HepG2 (cell line): ENCODE measurements at regions not wholly inside any gene's neighbourhood (a gene's known extent, or its start where the extent isn't known, plus 50 kb on each side); places are given as distances from the start of the nearest gene placed in this dataset.

Experiments
- ATAC-seq: fragments of 200-7000 bp; cut with Tn5 transposase; 3 replicates; pipeline ENCODE4 v1.9.1; 2020; ENCODE audit warnings: mild to moderate bottlenecking, moderate library complexity
- BruUV-seq: library from RNA; stranded (reverse); fragments of 400-500 nt; replicated peaks from 2 replicates; lab custom pipeline; 2021; lab: Mats Ljungman, UMichigan
- CTCF ChIA-PET: fragments of 300-600 bp; formaldehyde crosslinking; extraction: SDS; loops from one replicate; lab custom pipeline; 2021; ENCODE audit warnings: low total read pairs, inconsistent platforms, low intra/inter-chr PET ratio; lab: Yijun Ruan, JAX
- POLR2A ChIA-PET: fragments of 350-600 bp; sonication (Branson Sonifier 250); formaldehyde crosslinking; loops from one replicate; lab custom pipeline; 2020; ENCODE audit warnings: antibody characterized with exemption, inconsistent platforms; lab: Yijun Ruan, JAX
- DNase-seq: peaks from one replicate; pipeline ENCODE4 v3.0.0-alpha.2; 2015; ENCODE audit warnings: low spot score
- FAIRE-seq: peaks from 3 replicates; lab custom pipeline; 2011; peaks lifted over from hg19 to GRCh38; lab: Jason Lieb, UNC
- H2AFZ ChIP-seq: one replicate; pipeline ENCODE4 v1.6.1; 2011; ENCODE audit warnings: low read length, inconsistent platforms
- H3K27ac ChIP-seq: fragments of 300-600 bp; 3 replicates; pipeline ENCODE4 v1.8.0; 2011; ENCODE audit warnings: mixed run types, mild to moderate bottlenecking, mixed read lengths, low read length, inconsistent platforms; ENCODE audit not compliant: insufficient read depth; ENCODE audit errors: extremely low read length
- H3K27me3 ChIP-seq, 2 experiments: fragments of 200-600 bp in 1 of 2; 2 replicates in 1 of 2; 3 replicates in 1 of 2; pipeline versions ENCODE4 v1.6.0 to v1.8.0; 2011; ENCODE audit warnings: low read length in 2 of 2, mild to moderate bottlenecking in 2 of 2, moderate library complexity in 2 of 2, inconsistent platforms in 1 of 2; ENCODE audit not compliant: insufficient read depth in 2 of 2, control insufficient read depth in 1 of 2
- H3K36me3 ChIP-seq, 2 experiments: fragments of 200-600 bp in 1 of 2; replicated peaks in 1 of 2; 2 replicates in 1 of 2; 3 replicates in 1 of 2; pipeline versions ENCODE4 v1.5.1 to v1.8.0; 2011; ENCODE audit warnings: low read length in 2 of 2, inconsistent platforms in 1 of 2; ENCODE audit not compliant: insufficient read depth in 2 of 2, control insufficient read depth in 1 of 2
- H3K4me1 ChIP-seq: 2 replicates; pipeline ENCODE4 v1.5.1; 2012; ENCODE audit warnings: low read length, inconsistent platforms; ENCODE audit not compliant: insufficient read depth
- H3K4me2 ChIP-seq: 2 replicates; pipeline ENCODE4 v1.6.0; 2011; ENCODE audit warnings: low read depth, low read length, inconsistent platforms
- H3K4me3 ChIP-seq, 3 experiments: fragments of 200-600 bp in 1 of 3; sonication (generic), shearing (Covaris generic) in 1 of 3; replicated peaks in 1 of 3; 2 replicates each; pipeline ENCODE4 v1.5.1; 2011 to 2016; ENCODE audit warnings: low read length in 3 of 3, inconsistent platforms in 2 of 3, low read depth in 2 of 3, mild to moderate bottlenecking in 2 of 3, control low read depth in 1 of 3, mixed read lengths in 1 of 3; ENCODE audit not compliant: insufficient read depth in 1 of 3
- H3K79me2 ChIP-seq: one replicate; pipeline ENCODE4 v1.6.1; 2011; ENCODE audit warnings: low read length, inconsistent platforms; ENCODE audit not compliant: insufficient read depth
- H3K9ac ChIP-seq: 2 replicates; pipeline ENCODE4 v1.6.0; 2011; ENCODE audit warnings: mild to moderate bottlenecking, low read depth, low read length, inconsistent platforms; ENCODE audit not compliant: insufficient read depth
- H3K9me3 ChIP-seq: 2 replicates; pipeline ENCODE4 v1.5.1; 2012; ENCODE audit warnings: mild to moderate bottlenecking, low read length
- H4K20me1 ChIP-seq: 2 replicates; pipeline ENCODE4 v1.6.0; 2011; ENCODE audit warnings: inconsistent platforms, mild to moderate bottlenecking, low read length, moderate library complexity; ENCODE audit not compliant: insufficient read depth
- FOXK2 ChIP-seq: fragments of 450-650 bp; IDR thresholded peaks from 2 replicates; pipeline ENCODE4 v1.6.1; 2016
- MYC ChIP-seq: sonication (generic); formaldehyde crosslinking; IDR thresholded peaks from 2 replicates; pipeline ENCODE4 v1.9.0; 2021; ENCODE audit warnings: missing genetic modification reagents, borderline replicate concordance
- PPARG ChIP-seq: conservative IDR thresholded peaks from 2 replicates; pipeline ENCODE4 v1.6.1; 2016; ENCODE audit warnings: missing biosample characterization, missing genetic modification reagents
- YEATS4 ChIP-seq: sonication (generic); formaldehyde crosslinking; IDR thresholded peaks from 2 replicates; pipeline ENCODE4 v1.4.0; 2020; ENCODE audit warnings: missing genetic modification reagents, borderline replicate concordance
- ZNF776 ChIP-seq: sonication (generic); formaldehyde crosslinking; IDR thresholded peaks from 2 replicates; pipeline ENCODE4 v1.4.0; 2020; ENCODE audit warnings: mild to moderate bottlenecking, missing genetic modification reagents
- ZNF83 ChIP-seq: sonication (generic); formaldehyde crosslinking; IDR thresholded peaks from 2 replicates; pipeline ENCODE4 v1.4.0; 2020; ENCODE audit warnings: missing genetic modification reagents, mild to moderate bottlenecking, borderline replicate concordance
- WGBS: methylation state at CpG from one replicate; pipeline ENCODE4 v1.1.6; 2017; ENCODE audit warnings: low lambda C conversion rate; 5-methylcytosine and 5-hydroxymethylcytosine counted together
- in situ Hi-C: cut with HindIII; loops from 2 replicates; pipeline ENCODE4 v1.10.0; 2017; ENCODE audit warnings: low pct_unique_long_range_greater_than_20kb; ENCODE audit not compliant: extremely low pct_ligation_motif_present
- intact Hi-C: fragments of 100-400 bp; cut with micrococcal nuclease; formaldehyde crosslinking; loops from one replicate; pipeline ENCODE4 v1.10.0; 2022; ENCODE audit not compliant: unreplicated experiment
- TF ChIP-seq, protein P1 (sequence below): sonication (generic); formaldehyde crosslinking; IDR thresholded peaks from 2 replicates; pipeline ENCODE4 v1.4.0; 2020; ENCODE audit warnings: mild to moderate bottlenecking, missing genetic modification reagents, borderline replicate concordance
- TF ChIP-seq, protein P2 (sequence below): sonication (generic); formaldehyde crosslinking; IDR thresholded peaks from 2 replicates; pipeline ENCODE4 v1.4.0; 2020; ENCODE audit warnings: missing genetic modification reagents, borderline replicate concordance

DNA sequence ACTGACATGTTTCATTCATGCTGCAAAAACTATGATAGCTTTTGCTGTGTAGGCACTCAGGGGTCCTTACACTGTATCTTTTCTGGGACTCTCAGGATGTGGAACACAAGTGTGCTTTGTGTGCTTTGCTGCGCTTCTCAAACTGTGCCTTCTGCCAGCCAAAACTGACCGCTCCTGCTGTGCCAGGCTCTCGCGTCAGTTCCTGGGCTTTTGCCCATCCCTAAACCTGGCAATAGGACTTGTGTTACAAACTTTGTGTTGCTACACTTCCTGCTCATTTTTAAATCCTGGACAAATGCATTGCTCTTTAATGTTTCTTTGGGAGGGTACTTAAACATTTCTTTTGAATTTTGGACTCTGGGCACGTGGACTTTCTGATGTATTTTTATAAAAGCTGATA is 60.3 kb downstream of the DIPK2A start:
- intact Hi-C loops: loop anchor here (2.0 kb wide), 1 partner anchor 59 kb away; no protein-coding TSS in a partner anchor
- 29% methylated on average over 5 of the region's 5 CpGs for WGBS
- H4K20me1 ChIP-seq: no peaks in the 10 kb centered on the region
- DNase-seq (no peak), FAIRE-seq (no peak), ATAC-seq (no peak)
- no peaks in the 10 kb centered on the region for H3K36me3 ChIP-seq
- in situ Hi-C loops: no loop called here
- H3K4me3 ChIP-seq: no peak overlapping the region
- no TSS peak for BruUV-seq
- ChIA-PET CTCF (no interaction called here), POLR2A (no interaction called here)
- TF ChIP-seq, protein P1, sequence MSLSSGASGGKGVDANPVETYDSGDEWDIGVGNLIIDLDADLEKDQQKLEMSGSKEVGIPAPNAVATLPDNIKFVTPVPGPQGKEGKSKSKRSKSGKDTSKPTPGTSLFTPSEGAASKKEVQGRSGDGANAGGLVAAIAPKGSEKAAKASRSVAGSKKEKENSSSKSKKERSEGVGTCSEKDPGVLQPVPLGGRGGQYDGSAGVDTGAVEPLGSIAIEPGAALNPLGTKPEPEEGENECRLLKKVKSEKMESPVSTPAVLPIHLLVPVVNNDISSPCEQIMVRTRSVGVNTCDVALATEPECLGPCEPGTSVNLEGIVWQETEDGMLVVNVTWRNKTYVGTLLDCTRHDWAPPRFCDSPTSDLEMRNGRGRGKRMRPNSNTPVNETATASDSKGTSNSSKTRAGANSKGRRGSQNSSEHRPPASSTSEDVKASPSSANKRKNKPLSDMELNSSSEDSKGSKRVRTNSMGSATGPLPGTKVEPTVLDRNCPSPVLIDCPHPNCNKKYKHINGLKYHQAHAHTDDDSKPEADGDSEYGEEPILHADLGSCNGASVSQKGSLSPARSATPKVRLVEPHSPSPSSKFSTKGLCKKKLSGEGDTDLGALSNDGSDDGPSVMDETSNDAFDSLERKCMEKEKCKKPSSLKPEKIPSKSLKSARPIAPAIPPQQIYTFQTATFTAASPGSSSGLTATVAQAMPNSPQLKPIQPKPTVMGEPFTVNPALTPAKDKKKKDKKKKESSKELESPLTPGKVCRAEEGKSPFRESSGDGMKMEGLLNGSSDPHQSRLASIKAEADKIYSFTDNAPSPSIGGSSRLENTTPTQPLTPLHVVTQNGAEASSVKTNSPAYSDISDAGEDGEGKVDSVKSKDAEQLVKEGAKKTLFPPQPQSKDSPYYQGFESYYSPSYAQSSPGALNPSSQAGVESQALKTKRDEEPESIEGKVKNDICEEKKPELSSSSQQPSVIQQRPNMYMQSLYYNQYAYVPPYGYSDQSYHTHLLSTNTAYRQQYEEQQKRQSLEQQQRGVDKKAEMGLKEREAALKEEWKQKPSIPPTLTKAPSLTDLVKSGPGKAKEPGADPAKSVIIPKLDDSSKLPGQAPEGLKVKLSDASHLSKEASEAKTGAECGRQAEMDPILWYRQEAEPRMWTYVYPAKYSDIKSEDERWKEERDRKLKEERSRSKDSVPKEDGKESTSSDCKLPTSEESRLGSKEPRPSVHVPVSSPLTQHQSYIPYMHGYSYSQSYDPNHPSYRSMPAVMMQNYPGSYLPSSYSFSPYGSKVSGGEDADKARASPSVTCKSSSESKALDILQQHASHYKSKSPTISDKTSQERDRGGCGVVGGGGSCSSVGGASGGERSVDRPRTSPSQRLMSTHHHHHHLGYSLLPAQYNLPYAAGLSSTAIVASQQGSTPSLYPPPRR (CRISPR knock-in tag): no peak
- no peak for TF ChIP-seq YEATS4
- no peak for TF ChIP-seq ZNF776 (CRISPR knock-in tag)
- TF ChIP-seq, protein P2, sequence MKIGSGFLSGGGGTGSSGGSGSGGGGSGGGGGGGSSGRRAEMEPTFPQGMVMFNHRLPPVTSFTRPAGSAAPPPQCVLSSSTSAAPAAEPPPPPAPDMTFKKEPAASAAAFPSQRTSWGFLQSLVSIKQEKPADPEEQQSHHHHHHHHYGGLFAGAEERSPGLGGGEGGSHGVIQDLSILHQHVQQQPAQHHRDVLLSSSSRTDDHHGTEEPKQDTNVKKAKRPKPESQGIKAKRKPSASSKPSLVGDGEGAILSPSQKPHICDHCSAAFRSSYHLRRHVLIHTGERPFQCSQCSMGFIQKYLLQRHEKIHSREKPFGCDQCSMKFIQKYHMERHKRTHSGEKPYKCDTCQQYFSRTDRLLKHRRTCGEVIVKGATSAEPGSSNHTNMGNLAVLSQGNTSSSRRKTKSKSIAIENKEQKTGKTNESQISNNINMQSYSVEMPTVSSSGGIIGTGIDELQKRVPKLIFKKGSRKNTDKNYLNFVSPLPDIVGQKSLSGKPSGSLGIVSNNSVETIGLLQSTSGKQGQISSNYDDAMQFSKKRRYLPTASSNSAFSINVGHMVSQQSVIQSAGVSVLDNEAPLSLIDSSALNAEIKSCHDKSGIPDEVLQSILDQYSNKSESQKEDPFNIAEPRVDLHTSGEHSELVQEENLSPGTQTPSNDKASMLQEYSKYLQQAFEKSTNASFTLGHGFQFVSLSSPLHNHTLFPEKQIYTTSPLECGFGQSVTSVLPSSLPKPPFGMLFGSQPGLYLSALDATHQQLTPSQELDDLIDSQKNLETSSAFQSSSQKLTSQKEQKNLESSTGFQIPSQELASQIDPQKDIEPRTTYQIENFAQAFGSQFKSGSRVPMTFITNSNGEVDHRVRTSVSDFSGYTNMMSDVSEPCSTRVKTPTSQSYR (CRISPR knock-in tag): no peak
- TF ChIP-seq MYC (CRISPR knock-in tag): no peak
- no peak for TF ChIP-seq FOXK2
- no peak for TF ChIP-seq ZNF83 (CRISPR knock-in tag)
- no peak for TF ChIP-seq PPARG (CRISPR knock-in tag)
- H3K79me2 ChIP-seq: no peaks in the 10 kb centered on the region
- no peak overlapping the region for H3K9ac ChIP-seq
- no peaks in the 10 kb centered on the region for H3K27me3 ChIP-seq
- no peaks in the 10 kb centered on the region for H3K4me1 ChIP-seq
- no peak overlapping the region for H2AFZ ChIP-seq
- H3K4me2 ChIP-seq: no peak overlapping the region
- H3K9me3 ChIP-seq: no peaks in the 10 kb centered on the region
- no peak overlapping the region for H3K27ac ChIP-seq
